ENCODE measurements at regions not wholly inside any gene's neighbourhood (a gene's known extent, or its start where the extent isn't known, plus 50 kb on each side); places are given as distances from the start of the nearest gene placed in this dataset.

DNA sequence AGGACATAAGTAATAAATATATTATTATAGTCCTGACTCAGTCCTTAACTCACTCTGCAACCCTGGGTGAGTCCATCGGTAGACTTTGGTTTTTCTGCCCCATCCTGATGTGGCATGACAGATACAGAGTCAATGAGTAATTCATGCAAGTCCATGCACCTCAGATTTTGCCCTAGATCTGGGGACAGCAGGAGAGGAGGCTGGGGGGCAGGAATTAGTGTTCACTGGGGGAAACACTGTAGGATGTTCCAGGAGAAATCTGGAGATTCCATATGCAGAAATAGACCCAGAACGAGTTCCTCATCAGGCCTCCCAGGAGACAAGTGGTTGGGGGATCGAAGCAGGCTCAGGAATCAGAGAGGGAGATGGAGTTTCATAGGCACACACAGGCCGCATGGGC lies 150.8 kb downstream of the DICER1 start:
- TF ChIP-seq, protein P1, sequence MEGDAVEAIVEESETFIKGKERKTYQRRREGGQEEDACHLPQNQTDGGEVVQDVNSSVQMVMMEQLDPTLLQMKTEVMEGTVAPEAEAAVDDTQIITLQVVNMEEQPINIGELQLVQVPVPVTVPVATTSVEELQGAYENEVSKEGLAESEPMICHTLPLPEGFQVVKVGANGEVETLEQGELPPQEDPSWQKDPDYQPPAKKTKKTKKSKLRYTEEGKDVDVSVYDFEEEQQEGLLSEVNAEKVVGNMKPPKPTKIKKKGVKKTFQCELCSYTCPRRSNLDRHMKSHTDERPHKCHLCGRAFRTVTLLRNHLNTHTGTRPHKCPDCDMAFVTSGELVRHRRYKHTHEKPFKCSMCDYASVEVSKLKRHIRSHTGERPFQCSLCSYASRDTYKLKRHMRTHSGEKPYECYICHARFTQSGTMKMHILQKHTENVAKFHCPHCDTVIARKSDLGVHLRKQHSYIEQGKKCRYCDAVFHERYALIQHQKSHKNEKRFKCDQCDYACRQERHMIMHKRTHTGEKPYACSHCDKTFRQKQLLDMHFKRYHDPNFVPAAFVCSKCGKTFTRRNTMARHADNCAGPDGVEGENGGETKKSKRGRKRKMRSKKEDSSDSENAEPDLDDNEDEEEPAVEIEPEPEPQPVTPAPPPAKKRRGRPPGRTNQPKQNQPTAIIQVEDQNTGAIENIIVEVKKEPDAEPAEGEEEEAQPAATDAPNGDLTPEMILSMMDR (IDR thresholded peaks at IDR 0.05; ENCODE audit: low read depth, low read length, poor library complexity, severe bottlenecking) = no peak
- no peak for TF ChIP-seq EZH2phosphoT487 (IDR thresholded peaks at IDR 0.05; ENCODE audit: borderline replicate concordance, low read length)

All from DOHH2 (cell line).